ENCODE measurements at regions not wholly inside any gene's neighbourhood (a gene's known extent, or its start where the extent isn't known, plus 50 kb on each side); places are given as distances from the start of the nearest gene placed in this dataset.
A peak's percentile ranks its signal among the peaks of the same experiment; 100 is the strongest.

DNA sequence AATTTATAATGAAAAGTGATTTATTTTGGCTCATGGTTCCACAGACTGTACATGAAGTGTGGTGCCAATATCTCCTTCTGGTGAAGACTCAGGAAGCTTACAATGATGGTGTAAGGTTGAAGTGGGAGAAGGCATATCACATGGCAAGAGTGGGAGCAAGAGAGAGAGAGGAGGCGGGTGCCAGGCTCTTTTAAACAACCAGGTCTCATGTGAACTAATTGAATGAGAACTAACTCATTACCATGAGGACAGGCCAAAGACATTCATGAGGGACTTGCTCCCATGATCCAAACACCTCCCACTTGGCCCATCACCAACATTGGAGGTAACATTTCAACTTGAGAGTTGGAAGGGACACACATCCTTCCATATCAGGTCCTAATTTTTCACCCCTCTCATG, 155.2 kb downstream of the SLC38A4 start:
- no peak for TF ChIP-seq ZFX (IDR thresholded peaks at IDR 0.05; ENCODE audit: borderline replicate concordance)
- TF ChIP-seq, protein P1, sequence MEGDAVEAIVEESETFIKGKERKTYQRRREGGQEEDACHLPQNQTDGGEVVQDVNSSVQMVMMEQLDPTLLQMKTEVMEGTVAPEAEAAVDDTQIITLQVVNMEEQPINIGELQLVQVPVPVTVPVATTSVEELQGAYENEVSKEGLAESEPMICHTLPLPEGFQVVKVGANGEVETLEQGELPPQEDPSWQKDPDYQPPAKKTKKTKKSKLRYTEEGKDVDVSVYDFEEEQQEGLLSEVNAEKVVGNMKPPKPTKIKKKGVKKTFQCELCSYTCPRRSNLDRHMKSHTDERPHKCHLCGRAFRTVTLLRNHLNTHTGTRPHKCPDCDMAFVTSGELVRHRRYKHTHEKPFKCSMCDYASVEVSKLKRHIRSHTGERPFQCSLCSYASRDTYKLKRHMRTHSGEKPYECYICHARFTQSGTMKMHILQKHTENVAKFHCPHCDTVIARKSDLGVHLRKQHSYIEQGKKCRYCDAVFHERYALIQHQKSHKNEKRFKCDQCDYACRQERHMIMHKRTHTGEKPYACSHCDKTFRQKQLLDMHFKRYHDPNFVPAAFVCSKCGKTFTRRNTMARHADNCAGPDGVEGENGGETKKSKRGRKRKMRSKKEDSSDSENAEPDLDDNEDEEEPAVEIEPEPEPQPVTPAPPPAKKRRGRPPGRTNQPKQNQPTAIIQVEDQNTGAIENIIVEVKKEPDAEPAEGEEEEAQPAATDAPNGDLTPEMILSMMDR (IDR thresholded peaks at IDR 0.05): no peak
- no peak overlapping the region for H3K27ac ChIP-seq

GRCh38 chr12:46669720-46670119, 156.1 kb downstream of the SLC38A4 start:
- H3K27ac ChIP-seq: no peak overlapping the region
- TF ChIP-seq, protein P1 (IDR thresholded peaks at IDR 0.05): no peak
- TF ChIP-seq ZFX (IDR thresholded peaks at IDR 0.05; ENCODE audit: borderline replicate concordance): no peak

DNA sequence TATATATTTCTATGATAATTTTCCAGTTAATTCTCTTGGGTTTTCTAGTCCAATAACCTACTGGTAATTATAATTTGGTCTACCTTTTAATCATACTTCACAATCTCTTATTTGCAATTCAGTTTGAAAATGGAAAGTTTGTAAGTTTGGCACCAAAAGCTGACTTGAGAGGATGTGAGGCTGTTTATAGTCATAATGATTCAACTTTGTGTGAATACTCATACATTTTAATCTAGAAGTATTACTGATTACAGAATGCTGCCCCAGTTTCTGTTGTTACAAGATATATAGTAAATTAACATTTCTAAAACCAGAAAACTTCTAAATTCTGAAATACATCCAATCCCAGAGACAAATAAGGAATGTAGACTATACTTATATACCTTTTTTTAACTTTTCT, 158.2 kb downstream of the SLC38A4 start:
- TF ChIP-seq ZFX (IDR thresholded peaks at IDR 0.05; ENCODE audit: borderline replicate concordance): no peak
- TF ChIP-seq, protein P1 (IDR thresholded peaks at IDR 0.05): no peak
- no peak overlapping the region for H3K27ac ChIP-seq

DNA sequence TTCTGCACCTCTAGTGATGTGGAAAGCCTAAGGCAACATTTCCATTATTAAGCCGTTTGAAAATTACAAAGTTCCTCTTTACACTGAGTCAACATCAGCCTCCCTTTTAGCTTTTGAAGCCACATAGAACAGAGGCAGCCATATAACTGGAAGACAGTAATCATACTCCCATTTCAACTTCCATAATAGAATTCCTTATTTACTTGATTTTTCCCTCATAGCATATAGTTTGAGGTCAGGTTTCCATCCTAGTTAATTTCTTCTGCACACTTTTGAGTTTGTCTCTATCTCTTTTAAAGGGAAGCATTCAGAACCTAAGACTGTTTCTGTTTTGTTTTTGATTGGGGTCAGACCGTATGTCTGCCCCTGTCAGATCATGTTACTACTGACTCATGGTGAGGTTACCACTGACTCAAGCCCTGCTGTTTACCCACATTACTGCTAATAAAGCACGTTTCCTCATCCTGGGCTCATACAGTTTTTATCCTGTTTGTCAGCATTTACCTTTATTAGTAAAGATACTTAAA, 161.0 kb downstream of the SLC38A4 start:
- no peak for TF ChIP-seq ZFX (IDR thresholded peaks at IDR 0.05; ENCODE audit: borderline replicate concordance)
- TF ChIP-seq, protein P1 (IDR thresholded peaks at IDR 0.05): no peak
- 0 out of 2 replicates have a peak overlapping the region, but pooled peaks have one; percentile 5 for H3K27ac ChIP-seq

DNA sequence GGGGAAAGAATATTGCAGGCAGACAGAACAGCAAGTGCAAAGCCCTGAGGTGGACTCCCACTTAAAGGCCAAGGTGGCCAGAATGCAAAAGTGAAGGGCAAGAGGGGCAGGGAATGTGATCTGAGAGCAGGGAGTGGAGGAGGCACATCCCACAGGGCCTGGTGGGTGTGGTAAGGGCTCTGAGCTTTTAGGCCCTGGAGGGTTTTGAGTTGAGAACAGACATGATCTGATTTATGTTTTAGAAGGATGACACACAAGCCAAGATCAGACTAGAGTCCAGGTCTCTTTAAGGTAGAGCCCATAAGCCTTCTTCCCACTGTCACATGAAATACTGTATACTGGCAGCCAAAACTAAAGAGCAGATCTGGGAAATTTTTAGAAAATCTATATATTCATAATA, 162.5 kb downstream of the SLC38A4 start:
- TF ChIP-seq, protein P1 (IDR thresholded peaks at IDR 0.05): no peak
- no peak for TF ChIP-seq ZFX (IDR thresholded peaks at IDR 0.05; ENCODE audit: borderline replicate concordance)
- no peak overlapping the region for H3K27ac ChIP-seq

- no peak overlapping the region; the same call in 1 of the 2 replicates for H3K27ac ChIP-seq
- no peak for TF ChIP-seq ZFX (IDR thresholded peaks at IDR 0.05; ENCODE audit: borderline replicate concordance)
- TF ChIP-seq, protein P1 (IDR thresholded peaks at IDR 0.05): peak; percentile 88
Observed at GRCh38 chr12:46661110-46661845, 164.5 kb downstream of the SLC38A4 start.

GRCh38 chr12:46660719-46661109, 165.1 kb downstream of the SLC38A4 start:
- TF ChIP-seq, protein P1 (IDR thresholded peaks at IDR 0.05): no peak
- TF ChIP-seq ZFX (IDR thresholded peaks at IDR 0.05; ENCODE audit: borderline replicate concordance): no peak
- H3K27ac ChIP-seq: no peak overlapping the region; the same call in 1 of the 2 replicates
